ENCODE measurements at regions not wholly inside any gene's neighbourhood (a gene's known extent, or its start where the extent isn't known, plus 50 kb on each side); places are given as distances from the start of the nearest gene placed in this dataset.
"Not testable (repeated sequence)": the region's sequence is repeated elsewhere in the genome, so short reads cannot be mapped to it uniquely, and the experiment has no call there.

DNA sequence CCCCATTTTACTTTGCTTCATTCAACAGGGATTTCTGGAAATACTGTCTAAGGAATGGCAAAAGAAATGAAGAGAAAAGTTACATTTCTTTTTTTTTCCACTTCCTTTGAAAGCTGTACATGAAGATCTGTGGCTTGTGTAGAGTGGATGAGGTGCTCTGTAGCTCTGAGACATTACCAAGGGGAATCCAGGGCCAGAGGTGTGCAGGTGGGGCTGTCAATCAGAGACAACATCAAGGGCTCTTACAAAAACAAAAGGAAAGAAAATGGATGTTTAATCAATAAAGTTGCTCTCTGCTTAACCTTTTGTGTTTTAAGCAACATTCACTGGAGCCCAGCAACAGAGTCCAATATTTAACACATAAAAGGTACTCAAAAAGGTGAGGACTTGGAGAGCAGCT, 391.1 kb downstream of the TMEM38B start:
- H3K36me3 ChIP-seq = no peaks in the 10 kb centered on the region
- no peak for DNase-seq
- H3K27me3 ChIP-seq (ENCODE audit: insufficient read depth, low read depth, severe bottlenecking) = no peaks in the 10 kb centered on the region
- TF ChIP-seq, protein P1, sequence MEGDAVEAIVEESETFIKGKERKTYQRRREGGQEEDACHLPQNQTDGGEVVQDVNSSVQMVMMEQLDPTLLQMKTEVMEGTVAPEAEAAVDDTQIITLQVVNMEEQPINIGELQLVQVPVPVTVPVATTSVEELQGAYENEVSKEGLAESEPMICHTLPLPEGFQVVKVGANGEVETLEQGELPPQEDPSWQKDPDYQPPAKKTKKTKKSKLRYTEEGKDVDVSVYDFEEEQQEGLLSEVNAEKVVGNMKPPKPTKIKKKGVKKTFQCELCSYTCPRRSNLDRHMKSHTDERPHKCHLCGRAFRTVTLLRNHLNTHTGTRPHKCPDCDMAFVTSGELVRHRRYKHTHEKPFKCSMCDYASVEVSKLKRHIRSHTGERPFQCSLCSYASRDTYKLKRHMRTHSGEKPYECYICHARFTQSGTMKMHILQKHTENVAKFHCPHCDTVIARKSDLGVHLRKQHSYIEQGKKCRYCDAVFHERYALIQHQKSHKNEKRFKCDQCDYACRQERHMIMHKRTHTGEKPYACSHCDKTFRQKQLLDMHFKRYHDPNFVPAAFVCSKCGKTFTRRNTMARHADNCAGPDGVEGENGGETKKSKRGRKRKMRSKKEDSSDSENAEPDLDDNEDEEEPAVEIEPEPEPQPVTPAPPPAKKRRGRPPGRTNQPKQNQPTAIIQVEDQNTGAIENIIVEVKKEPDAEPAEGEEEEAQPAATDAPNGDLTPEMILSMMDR (IDR thresholded peaks at IDR 0.05; ENCODE audit: low read depth, low read length) = no peak
- no peak overlapping the region for H3K27ac ChIP-seq
- no peaks in the 10 kb centered on the region for H3K9me3 ChIP-seq (ENCODE audit: severe bottlenecking)
- H3K4me3 ChIP-seq (ENCODE audit: low read depth, low read length) = no peak overlapping the region

- TF ChIP-seq, protein P1 (IDR thresholded peaks at IDR 0.05; ENCODE audit: low read depth, low read length) = 0 out of 2 replicates have a peak, but pooled peaks have one; percentile 12
- H3K36me3 ChIP-seq = no peaks in the 10 kb centered on the region
- H3K4me3 ChIP-seq (ENCODE audit: low read depth, low read length) = no peak overlapping the region
- H3K27me3 ChIP-seq (ENCODE audit: insufficient read depth, low read depth, severe bottlenecking) = no peaks in the 10 kb centered on the region
- H3K9me3 ChIP-seq (ENCODE audit: severe bottlenecking) = peaks cover 9% of the 10 kb centered on the region
- no peak overlapping the region for H3K27ac ChIP-seq
- DNase-seq = peak; percentile 33
Measured at GRCh38 chr9:106092083-106092482, 397.7 kb downstream of the TMEM38B start.

GRCh38 chr9:106102821-106103220, 408.5 kb downstream of the TMEM38B start:
- Histone ChIP-seq H3K27me3 (ENCODE audit: insufficient read depth, low read depth, severe bottlenecking) (no peaks in the 10 kb centered on the region), H3K4me3 (ENCODE audit: low read depth, low read length) (no peak overlapping the region), H3K9me3 (ENCODE audit: severe bottlenecking) (no peaks in the 10 kb centered on the region), H3K27ac (no peak overlapping the region), H3K36me3 (no peaks in the 10 kb centered on the region)
- TF ChIP-seq, protein P1 (IDR thresholded peaks at IDR 0.05; ENCODE audit: low read depth, low read length) = no peak
- no peak for DNase-seq

GRCh38 chr9:106104887-106105286, 410.5 kb downstream of the TMEM38B start:
- Histone ChIP-seq H3K36me3 (no peaks in the 10 kb centered on the region), H3K27me3 (ENCODE audit: insufficient read depth, low read depth, severe bottlenecking) (no peaks in the 10 kb centered on the region), H3K4me3 (ENCODE audit: low read depth, low read length) (no peak overlapping the region), H3K9me3 (ENCODE audit: severe bottlenecking) (no peaks in the 10 kb centered on the region), H3K27ac (no peak overlapping the region)
- TF ChIP-seq, protein P1 (IDR thresholded peaks at IDR 0.05; ENCODE audit: low read depth, low read length) = no peak
- no peak for DNase-seq

- TF ChIP-seq, protein P1 (IDR thresholded peaks at IDR 0.05; ENCODE audit: low read depth, low read length) = no peak
- DNase-seq = no peak
- Histone ChIP-seq H3K4me3 (ENCODE audit: low read depth, low read length) (no peak overlapping the region), H3K36me3 (no peaks in the 10 kb centered on the region), H3K27ac (no peak overlapping the region), H3K27me3 (ENCODE audit: insufficient read depth, low read depth, severe bottlenecking) (no peaks in the 10 kb centered on the region), H3K9me3 (ENCODE audit: severe bottlenecking) (no peaks in the 10 kb centered on the region)
Measured at GRCh38 chr9:106106396-106106795, 412.1 kb downstream of the TMEM38B start.

DNA sequence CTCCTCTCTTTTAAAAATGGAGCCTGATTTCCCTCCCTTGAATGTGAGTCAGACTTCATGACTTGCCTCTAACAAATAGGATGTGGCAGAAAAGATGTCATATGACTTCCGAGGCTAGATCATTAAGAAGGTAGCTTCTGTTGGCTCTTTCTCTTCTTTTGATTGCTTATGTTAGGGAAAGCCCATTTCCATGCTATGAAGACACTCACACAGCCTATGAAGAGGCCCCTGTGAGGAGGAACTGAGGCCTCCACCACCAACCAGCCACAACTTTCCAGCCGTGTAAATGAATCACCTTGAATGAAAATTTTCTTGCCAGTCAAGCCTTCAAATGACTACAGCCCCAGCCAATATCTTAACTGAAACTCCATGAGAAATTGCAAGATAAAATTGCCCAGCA, 413.4 kb downstream of the TMEM38B start:
- H3K9me3 ChIP-seq (ENCODE audit: severe bottlenecking) = no peaks in the 10 kb centered on the region
- no peak for DNase-seq
- no peaks in the 10 kb centered on the region for H3K27me3 ChIP-seq (ENCODE audit: insufficient read depth, low read depth, severe bottlenecking)
- no peak overlapping the region for H3K27ac ChIP-seq
- H3K36me3 ChIP-seq = no peaks in the 10 kb centered on the region
- no peak overlapping the region for H3K4me3 ChIP-seq (ENCODE audit: low read depth, low read length)
- TF ChIP-seq, protein P1 (IDR thresholded peaks at IDR 0.05; ENCODE audit: low read depth, low read length) = no peak

DNA sequence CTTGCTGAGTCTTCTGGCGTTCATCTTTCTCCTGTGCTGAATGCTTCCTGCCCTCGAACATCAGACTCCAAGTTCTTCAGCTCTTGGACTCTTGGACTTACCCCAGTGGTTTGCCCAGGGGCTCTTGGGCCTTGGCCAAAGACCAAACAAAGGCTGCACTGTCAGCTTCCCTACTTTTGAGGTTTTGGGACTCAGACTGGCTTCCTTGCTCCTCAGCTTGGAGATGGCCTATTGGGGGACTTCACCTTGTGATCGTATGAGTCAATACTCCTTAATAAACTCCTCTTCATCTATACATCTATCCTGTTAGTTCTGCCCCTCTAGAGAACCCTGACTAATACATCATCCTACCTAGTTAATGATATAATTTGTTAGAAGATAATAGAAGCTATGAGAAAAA, 415.4 kb downstream of the TMEM38B start:
- not testable (repeated sequence) for H3K9me3 ChIP-seq (ENCODE audit: severe bottlenecking); H3K27me3 ChIP-seq (ENCODE audit: insufficient read depth, low read depth, severe bottlenecking); DNase-seq; H3K4me3 ChIP-seq (ENCODE audit: low read depth, low read length); H3K36me3 ChIP-seq; H3K27ac ChIP-seq

Measured in WERI-Rb-1 (cell line).